GM12878 (cell line): ENCODE measurements at regions not wholly inside any gene's neighbourhood (a gene's known extent, or its start where the extent isn't known, plus 50 kb on each side); places are given as distances from the start of the nearest gene placed in this dataset.

Source experiments
- ATAC-seq: fragments of 200-7000 bp; cut with Tn5 transposase; 3 replicates; pipeline ENCODE4 v1.9.1; 2020; ENCODE audit warnings: mild to moderate bottlenecking, moderate library complexity
- BruUV-seq: library from RNA; stranded (reverse); fragments of 400-500 nt; replicated peaks from 2 replicates; lab custom pipeline; 2021; lab: Mats Ljungman, UMichigan
- CTCF ChIA-PET: fragments of 300-600 bp; sonication (Branson Sonifier 250); formaldehyde crosslinking; extraction: SDS; loops from one replicate; lab custom pipeline; 2021; ENCODE audit warnings: inconsistent platforms; lab: Yijun Ruan, JAX
- POLR2A ChIA-PET: fragments of 350-600 bp; formaldehyde crosslinking; extraction: SDS; loops from one replicate; lab custom pipeline; 2021; ENCODE audit warnings: inconsistent platforms; lab: Charles Lee
- RAD21 ChIA-PET: fragments of 300-600 bp; sonication (Branson Sonifier 250); formaldehyde crosslinking; loops from one replicate; lab custom pipeline; 2023; ENCODE audit warnings: antibody characterized with exemption; ENCODE audit not compliant: unreplicated experiment; lab: Charles Lee
- SMC1A ChIA-PET: fragments of 300-600 bp; sonication (Branson Sonifier 250); formaldehyde crosslinking; loops from one replicate; lab custom pipeline; 2023; ENCODE audit not compliant: unreplicated experiment, uncharacterized antibody; lab: Charles Lee
- DNase-seq: peaks from one replicate; pipeline ENCODE4 v3.0.0-alpha.2; 2011; ENCODE audit warnings: low read depth, low spot score
- FAIRE-seq: peaks from 3 replicates; lab custom pipeline; 2011; peaks lifted over from hg19 to GRCh38; lab: Jason Lieb, UNC
- H2AFZ ChIP-seq: 2 replicates; pipeline ENCODE4 v1.6.0; 2011; ENCODE audit warnings: low read depth, low read length, control low read depth; ENCODE audit not compliant: control insufficient read depth
- H3K27ac ChIP-seq: 2 replicates; pipeline ENCODE4 v1.5.1; 2011; ENCODE audit warnings: control low read depth; ENCODE audit not compliant: control insufficient read depth, insufficient read depth
- H3K27me3 ChIP-seq, 2 experiments: replicated peaks in 1 of 2; 2 replicates each; pipeline versions ENCODE4 v1.6.0 to v1.6.1; 2011; ENCODE audit warnings: low read length in 1 of 2; ENCODE audit not compliant: control insufficient read depth in 2 of 2, insufficient read depth in 2 of 2
- H3K36me3 ChIP-seq, 2 experiments: 2 replicates each; pipeline ENCODE4 v1.5.1; 2011; ENCODE audit warnings: low read length in 1 of 2; ENCODE audit not compliant: control insufficient read depth in 2 of 2, insufficient read depth in 2 of 2
- H3K4me1 ChIP-seq: 2 replicates; pipeline ENCODE4 v1.6.1; 2011; ENCODE audit warnings: mild to moderate bottlenecking, low read length, moderate library complexity, mixed read lengths; ENCODE audit not compliant: control insufficient read depth, insufficient read depth
- H3K4me2 ChIP-seq: 2 replicates; pipeline ENCODE4 v1.6.0; 2011; ENCODE audit warnings: control low read depth; ENCODE audit not compliant: control insufficient read depth, insufficient read depth
- H3K4me3 ChIP-seq: fragments of 200-600 bp; sonication (generic); 2 replicates; pipeline ENCODE4 v1.5.1; 2016
- H3K79me2 ChIP-seq: 2 replicates; pipeline ENCODE4 v1.6.0; 2011; ENCODE audit warnings: low read length; ENCODE audit not compliant: control insufficient read depth, insufficient read depth
- H3K9ac ChIP-seq: 2 replicates; pipeline ENCODE4 v1.8.0; 2011; ENCODE audit warnings: low read length, control low read depth, mixed read lengths; ENCODE audit not compliant: control insufficient read depth, insufficient read depth
- H3K9me3 ChIP-seq: replicated peaks from 3 replicates; pipeline ENCODE4 v1.5.1; 2011; ENCODE audit warnings: mild to moderate bottlenecking, low read length; ENCODE audit not compliant: control insufficient read depth, insufficient read depth
- H4K20me1 ChIP-seq: 2 replicates; pipeline ENCODE4 v1.6.0; 2011; ENCODE audit not compliant: control insufficient read depth, insufficient read depth
- CBX3 ChIP-seq: fragments of 200-600 bp; sonication (generic); IDR thresholded peaks from 2 replicates; pipeline ENCODE4 v1.6.1; 2016; ENCODE audit warnings: low read depth, borderline replicate concordance
- ETV6 ChIP-seq, 2 experiments: fragments of 450-650 bp in 1 of 2; IDR thresholded peaks in 1 of 2; conservative IDR thresholded peaks in 1 of 2; 2 replicates each; pipeline ENCODE4 v1.6.1; 2014; ENCODE audit warnings: antibody characterized with exemption in 1 of 2, borderline replicate concordance in 1 of 2, low read depth in 1 of 2, mild to moderate bottlenecking in 1 of 2, moderate library complexity in 1 of 2
- HCFC1 ChIP-seq: fragments of 150-350 bp; IDR thresholded peaks from 2 replicates; pipeline ENCODE4 v1.6.1; 2014; ENCODE audit warnings: low read length
- KAT2A ChIP-seq: conservative IDR thresholded peaks from 2 replicates; pipeline ENCODE4 v1.6.1; 2011; ENCODE audit warnings: low read depth, low read length; ENCODE audit not compliant: control insufficient read depth
- MTA2 ChIP-seq: fragments of 450-650 bp; IDR thresholded peaks from 2 replicates; pipeline ENCODE4 v1.6.1; 2016; ENCODE audit warnings: low read depth, mild to moderate bottlenecking, moderate library complexity
- NRF1 ChIP-seq: conservative IDR thresholded peaks from 2 replicates; pipeline ENCODE4 v1.6.1; 2011; ENCODE audit warnings: mild to moderate bottlenecking, low read depth, low read length, improper control_type of control experiment
- RELA ChIP-seq: fragments of 450-650 bp; IDR thresholded peaks from 2 replicates; pipeline ENCODE4 v1.8.0; 2014; ENCODE audit warnings: borderline replicate concordance; ENCODE audit not compliant: partially characterized antibody
- WGBS: methylation state at CpG from one replicate; pipeline ENCODE4 v1.1.6; 2016; ENCODE audit warnings: low lambda C conversion rate; ENCODE audit not compliant: insufficient replicate concordance, insufficient coverage; ENCODE audit errors: missing lambda C conversion rate; 5-methylcytosine and 5-hydroxymethylcytosine counted together
- in situ Hi-C: fragments of 300-500 bp; cut with MboI; formaldehyde crosslinking; loops from 9 replicates; pipeline ENCODE4 v1.14.3; 2018; ENCODE audit warnings: mixed read lengths
- intact Hi-C: fragments of 100-400 bp; cut with micrococcal nuclease; formaldehyde crosslinking; loops from one replicate; pipeline ENCODE4 v1.14.2; 2022; ENCODE audit not compliant: unreplicated experiment
- TF ChIP-seq, protein P1 (sequence below): fragments of 150-350 bp; IDR thresholded peaks from 2 replicates; pipeline ENCODE4 v1.6.1; 2016; ENCODE audit warnings: low read depth, low read length
- TF ChIP-seq, protein P2 (sequence below), 3 experiments: IDR thresholded peaks in 2 of 3; conservative IDR thresholded peaks in 1 of 3; 2 replicates each; pipeline ENCODE4 v1.5.1; 2011; ENCODE audit warnings: low read depth in 3 of 3, low read length in 3 of 3, mild to moderate bottlenecking in 3 of 3, control low read depth in 2 of 3, moderate library complexity in 2 of 3, inconsistent platforms in 1 of 3, mixed read lengths in 1 of 3; ENCODE audit not compliant: control insufficient read depth in 2 of 3, insufficient read depth in 1 of 3; ENCODE audit errors: extremely low read depth in 1 of 3

DNA sequence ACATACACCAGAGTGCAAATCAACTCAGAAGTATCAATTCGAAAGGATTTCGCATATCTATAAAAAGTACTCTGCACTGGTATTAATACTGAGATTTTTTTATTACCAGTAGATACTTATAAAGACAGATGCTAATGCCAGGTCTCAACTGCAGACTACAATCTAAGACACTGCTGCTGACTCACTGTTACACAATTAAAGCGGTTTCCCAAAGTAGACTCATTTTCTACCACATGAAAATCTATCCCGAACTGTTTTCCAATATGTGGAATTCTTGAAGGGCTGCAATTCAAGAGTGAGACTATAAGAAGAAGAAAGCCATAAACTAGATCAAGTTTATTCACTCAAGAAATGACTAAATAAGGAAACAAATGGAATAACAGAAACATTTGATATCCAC is 57.2 kb upstream of the ARHGAP32 start:
- CTCF ChIA-PET: no interaction called here
- RAD21 ChIA-PET: no interaction called here
- SMC1A ChIA-PET: no interaction called here
- TF ChIP-seq ETV6 (conservative IDR thresholded peaks at IDR 0.05 in 1 of 2, IDR thresholded peaks at IDR 0.05 in 1 of 2; ENCODE audit: borderline replicate concordance in 1 of 2, low read depth in 1 of 2) (no peak), MTA2 (no peak), KAT2A (no peak), CBX3 (no peak), RELA (no peak), NRF1 (no peak), HCFC1 (no peak)
- TF ChIP-seq, protein P1, sequence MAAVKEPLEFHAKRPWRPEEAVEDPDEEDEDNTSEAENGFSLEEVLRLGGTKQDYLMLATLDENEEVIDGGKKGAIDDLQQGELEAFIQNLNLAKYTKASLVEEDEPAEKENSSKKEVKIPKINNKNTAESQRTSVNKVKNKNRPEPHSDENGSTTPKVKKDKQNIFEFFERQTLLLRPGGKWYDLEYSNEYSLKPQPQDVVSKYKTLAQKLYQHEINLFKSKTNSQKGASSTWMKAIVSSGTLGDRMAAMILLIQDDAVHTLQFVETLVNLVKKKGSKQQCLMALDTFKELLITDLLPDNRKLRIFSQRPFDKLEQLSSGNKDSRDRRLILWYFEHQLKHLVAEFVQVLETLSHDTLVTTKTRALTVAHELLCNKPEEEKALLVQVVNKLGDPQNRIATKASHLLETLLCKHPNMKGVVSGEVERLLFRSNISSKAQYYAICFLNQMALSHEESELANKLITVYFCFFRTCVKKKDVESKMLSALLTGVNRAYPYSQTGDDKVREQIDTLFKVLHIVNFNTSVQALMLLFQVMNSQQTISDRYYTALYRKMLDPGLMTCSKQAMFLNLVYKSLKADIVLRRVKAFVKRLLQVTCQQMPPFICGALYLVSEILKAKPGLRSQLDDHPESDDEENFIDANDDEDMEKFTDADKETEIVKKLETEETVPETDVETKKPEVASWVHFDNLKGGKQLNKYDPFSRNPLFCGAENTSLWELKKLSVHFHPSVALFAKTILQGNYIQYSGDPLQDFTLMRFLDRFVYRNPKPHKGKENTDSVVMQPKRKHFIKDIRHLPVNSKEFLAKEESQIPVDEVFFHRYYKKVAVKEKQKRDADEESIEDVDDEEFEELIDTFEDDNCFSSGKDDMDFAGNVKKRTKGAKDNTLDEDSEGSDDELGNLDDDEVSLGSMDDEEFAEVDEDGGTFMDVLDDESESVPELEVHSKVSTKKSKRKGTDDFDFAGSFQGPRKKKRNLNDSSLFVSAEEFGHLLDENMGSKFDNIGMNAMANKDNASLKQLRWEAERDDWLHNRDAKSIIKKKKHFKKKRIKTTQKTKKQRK: no peak
- TF ChIP-seq, protein P2, sequence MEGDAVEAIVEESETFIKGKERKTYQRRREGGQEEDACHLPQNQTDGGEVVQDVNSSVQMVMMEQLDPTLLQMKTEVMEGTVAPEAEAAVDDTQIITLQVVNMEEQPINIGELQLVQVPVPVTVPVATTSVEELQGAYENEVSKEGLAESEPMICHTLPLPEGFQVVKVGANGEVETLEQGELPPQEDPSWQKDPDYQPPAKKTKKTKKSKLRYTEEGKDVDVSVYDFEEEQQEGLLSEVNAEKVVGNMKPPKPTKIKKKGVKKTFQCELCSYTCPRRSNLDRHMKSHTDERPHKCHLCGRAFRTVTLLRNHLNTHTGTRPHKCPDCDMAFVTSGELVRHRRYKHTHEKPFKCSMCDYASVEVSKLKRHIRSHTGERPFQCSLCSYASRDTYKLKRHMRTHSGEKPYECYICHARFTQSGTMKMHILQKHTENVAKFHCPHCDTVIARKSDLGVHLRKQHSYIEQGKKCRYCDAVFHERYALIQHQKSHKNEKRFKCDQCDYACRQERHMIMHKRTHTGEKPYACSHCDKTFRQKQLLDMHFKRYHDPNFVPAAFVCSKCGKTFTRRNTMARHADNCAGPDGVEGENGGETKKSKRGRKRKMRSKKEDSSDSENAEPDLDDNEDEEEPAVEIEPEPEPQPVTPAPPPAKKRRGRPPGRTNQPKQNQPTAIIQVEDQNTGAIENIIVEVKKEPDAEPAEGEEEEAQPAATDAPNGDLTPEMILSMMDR (IDR thresholded peaks at IDR 0.05 in 2 of 3, conservative IDR thresholded peaks at IDR 0.05 in 1 of 3; ENCODE audit: control insufficient read depth in 2 of 3, extremely low read depth in 1 of 3, insufficient read depth in 1 of 3, low read depth in 3 of 3, low read length in 3 of 3): no peak
- H2AFZ ChIP-seq: no peak overlapping the region
- H3K79me2 ChIP-seq: no peaks in the 10 kb centered on the region
- H4K20me1 ChIP-seq: no peaks in the 10 kb centered on the region
- in situ Hi-C loops (no loop called here), intact Hi-C loops (no loop called here)
- no peaks in the 10 kb centered on the region for H3K9me3 ChIP-seq
- no TSS peak for BruUV-seq
- no peak overlapping the region for H3K4me3 ChIP-seq
- POLR2A ChIA-PET: no interaction called here
- no peak overlapping the region for H3K27ac ChIP-seq
- FAIRE-seq (no peak), DNase-seq (no peak), ATAC-seq (no peak)
- H3K27me3 ChIP-seq: no peaks in the 10 kb centered on the region
- H3K4me1 ChIP-seq: no peaks in the 10 kb centered on the region
- WGBS: 4% methylated on average over 4 of the region's 4 CpGs
- no peak overlapping the region for H3K9ac ChIP-seq
- no peak overlapping the region for H3K4me2 ChIP-seq
- H3K36me3 ChIP-seq: no peaks in the 10 kb centered on the region
